GM13977 (cell line): ENCODE measurements at regions not wholly inside any gene's neighbourhood (a gene's known extent, or its start where the extent isn't known, plus 50 kb on each side); places are given as distances from the start of the nearest gene placed in this dataset.

ENCODE experiments used
- DNase-seq: peaks from one replicate; pipeline ENCODE4 v3.0.0; 2012; ENCODE audit warnings: low spot score
- in situ Hi-C: fragments of 300-500 bp; cut with MboI; formaldehyde crosslinking; loops from one replicate; pipeline ENCODE4 v1.12.0; 2022; ENCODE audit warnings: low sequenced_read_pairs, low pct_unique_long_range_greater_than_20kb, mixed read lengths, inconsistent platforms; ENCODE audit not compliant: unreplicated experiment
- TF ChIP-seq, protein P1 (sequence below): IDR thresholded peaks from 2 replicates; pipeline ENCODE4 v1.5.1; 2012; ENCODE audit warnings: mild to moderate bottlenecking, control low read depth; ENCODE audit not compliant: insufficient read depth; ENCODE audit errors: extremely low read depth, missing control alignments

DNA sequence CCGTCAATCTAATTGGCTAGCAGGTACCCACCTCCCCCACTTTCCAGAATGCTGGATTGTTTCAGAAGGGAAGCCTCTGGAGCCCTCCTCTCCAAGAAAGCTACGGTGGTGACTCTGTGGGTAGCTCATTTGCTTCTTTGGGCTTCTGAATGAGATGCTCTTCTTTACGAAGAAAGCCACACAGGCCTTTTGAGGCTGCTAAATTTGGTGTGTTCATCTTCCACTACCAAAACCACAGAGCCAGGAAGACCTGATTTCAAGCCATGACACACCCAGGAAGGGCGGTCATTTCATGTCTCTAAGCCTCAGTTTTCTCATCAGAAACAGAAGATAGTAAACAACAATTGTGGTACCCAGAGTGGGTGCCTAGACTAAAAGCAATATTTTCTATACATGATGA, 901.2 kb downstream of the KCNMA1 start:
- TF ChIP-seq, protein P1, sequence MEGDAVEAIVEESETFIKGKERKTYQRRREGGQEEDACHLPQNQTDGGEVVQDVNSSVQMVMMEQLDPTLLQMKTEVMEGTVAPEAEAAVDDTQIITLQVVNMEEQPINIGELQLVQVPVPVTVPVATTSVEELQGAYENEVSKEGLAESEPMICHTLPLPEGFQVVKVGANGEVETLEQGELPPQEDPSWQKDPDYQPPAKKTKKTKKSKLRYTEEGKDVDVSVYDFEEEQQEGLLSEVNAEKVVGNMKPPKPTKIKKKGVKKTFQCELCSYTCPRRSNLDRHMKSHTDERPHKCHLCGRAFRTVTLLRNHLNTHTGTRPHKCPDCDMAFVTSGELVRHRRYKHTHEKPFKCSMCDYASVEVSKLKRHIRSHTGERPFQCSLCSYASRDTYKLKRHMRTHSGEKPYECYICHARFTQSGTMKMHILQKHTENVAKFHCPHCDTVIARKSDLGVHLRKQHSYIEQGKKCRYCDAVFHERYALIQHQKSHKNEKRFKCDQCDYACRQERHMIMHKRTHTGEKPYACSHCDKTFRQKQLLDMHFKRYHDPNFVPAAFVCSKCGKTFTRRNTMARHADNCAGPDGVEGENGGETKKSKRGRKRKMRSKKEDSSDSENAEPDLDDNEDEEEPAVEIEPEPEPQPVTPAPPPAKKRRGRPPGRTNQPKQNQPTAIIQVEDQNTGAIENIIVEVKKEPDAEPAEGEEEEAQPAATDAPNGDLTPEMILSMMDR, result no peak
- in situ Hi-C loops, result no loop called here
- no peak for DNase-seq

DNA sequence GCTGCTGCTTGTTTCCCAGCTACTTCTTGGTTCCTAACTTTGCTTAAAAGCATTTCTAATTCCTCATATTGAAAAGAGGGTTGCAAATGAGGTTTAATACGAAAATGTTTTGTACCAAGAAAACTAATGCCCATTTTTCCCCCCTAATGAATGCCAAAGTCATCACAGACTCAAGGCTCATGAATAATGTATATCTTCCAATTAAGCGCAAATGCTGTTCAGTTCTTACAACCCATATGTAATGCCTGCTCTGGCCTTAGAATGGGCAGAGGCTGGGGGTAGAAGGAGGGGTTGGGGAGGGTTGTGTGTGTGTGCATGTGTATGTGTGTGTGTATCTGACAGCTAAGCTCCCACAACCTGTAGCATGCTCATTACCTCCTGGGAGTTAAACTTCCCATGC, 901.7 kb downstream of the KCNMA1 start:
- in situ Hi-C loops, result no loop called here
- TF ChIP-seq, protein P1, result no peak
- DNase-seq, result no peak

DNA sequence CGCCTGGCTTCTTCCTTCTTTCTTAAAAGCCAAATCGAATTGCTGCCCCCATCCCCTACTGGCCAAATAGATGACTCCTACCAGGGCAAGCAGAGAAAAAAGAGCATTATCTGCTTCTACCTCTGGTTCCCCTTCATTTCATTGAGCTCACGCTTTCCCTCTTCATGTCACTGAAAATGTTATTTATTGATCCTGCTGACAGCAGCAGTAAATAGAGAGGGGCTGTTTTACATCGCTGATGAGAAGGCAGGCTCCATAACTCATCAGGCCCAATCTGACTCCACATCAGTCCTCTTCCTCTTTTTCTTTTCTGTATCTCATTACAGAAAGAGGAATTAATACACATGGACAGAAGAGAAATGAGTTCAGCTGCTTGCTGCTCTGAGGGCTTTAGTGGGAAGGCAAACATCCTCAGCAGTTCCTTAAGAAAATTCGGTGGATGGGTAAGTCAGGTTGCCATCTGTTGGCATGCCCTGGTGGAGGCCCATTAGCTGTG, 904.1 kb downstream of the KCNMA1 start:
- TF ChIP-seq, protein P1, result no peak
- DNase-seq, result no peak
- in situ Hi-C loops, result no loop called here

DNA sequence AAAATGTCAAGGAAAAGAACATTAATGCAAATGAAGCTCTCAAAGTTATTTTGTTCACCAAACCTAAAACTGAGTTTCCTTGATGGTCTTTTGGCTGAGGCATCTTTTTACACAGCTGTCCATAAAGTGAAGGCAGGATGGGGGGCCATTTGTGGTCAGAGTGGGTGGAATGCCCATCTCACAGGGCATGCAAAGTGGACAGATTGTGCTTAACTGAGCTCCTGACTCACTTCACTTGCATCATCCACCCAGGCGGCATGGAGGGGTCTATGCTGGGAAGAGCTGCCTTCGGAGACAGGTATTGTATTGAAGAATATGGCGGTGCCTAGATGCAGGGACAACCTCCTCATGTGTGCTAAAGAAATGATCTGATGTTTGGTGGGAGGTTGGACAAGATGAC, 905.3 kb downstream of the KCNMA1 start:
- in situ Hi-C loops, result no loop called here
- TF ChIP-seq, protein P1, result no peak
- DNase-seq, result no peak

DNA sequence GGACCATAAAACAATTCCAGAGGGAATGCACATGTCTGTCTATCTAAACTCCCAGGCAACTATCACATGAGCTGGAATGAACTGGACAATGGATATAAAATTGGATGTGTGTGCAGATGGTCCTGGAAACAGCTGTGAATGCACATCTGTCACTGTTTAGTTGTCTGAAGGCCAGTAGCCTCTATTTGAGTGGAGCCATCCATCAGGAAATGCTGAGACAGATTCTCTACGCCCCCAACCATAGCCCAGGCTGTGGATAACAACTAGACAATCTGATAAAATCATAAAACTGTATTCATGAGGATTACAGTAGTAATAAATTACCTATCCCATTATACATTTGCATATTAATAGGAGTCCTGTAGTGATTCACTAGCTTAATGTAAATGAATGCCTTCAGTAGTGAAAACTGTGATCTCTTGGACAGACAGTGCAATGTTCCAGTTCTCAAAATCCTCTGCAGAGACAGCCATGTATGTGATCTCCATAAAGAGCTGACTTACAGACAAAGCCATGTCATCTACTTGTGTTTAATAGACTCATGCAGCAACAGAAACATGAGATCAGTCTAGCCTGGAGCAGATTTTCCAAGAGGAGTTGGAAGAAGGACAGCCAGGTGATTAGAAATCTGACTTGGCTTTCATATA, 907.6 kb downstream of the KCNMA1 start:
- TF ChIP-seq, protein P1, result no peak
- in situ Hi-C loops, result no loop called here
- no peak for DNase-seq

DNA sequence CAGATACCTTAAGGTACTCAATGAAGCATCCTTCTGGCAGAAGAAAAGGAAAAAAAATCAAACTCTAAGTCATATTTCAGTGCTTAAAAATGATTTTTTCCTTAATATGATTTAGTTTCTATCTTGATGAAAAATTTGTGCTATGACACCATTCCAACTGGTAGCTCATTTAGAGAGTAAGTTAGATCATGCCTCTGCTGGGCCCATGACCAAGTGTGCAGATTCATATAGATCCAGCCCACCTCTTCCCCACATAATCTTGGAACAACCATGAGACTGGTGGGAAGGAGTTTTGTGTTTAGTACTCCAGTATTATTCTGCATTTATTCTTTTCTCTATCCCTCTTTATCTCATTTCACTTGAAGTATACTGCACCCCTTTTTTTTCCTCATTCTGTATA, 908.3 kb downstream of the KCNMA1 start:
- in situ Hi-C loops, result no loop called here
- TF ChIP-seq, protein P1, result no peak
- DNase-seq, result no peak
